Renal cortex interstitium (tissue), 11 donors: ENCODE measurements at regions not wholly inside any gene's neighbourhood (a gene's known extent, or its start where the extent isn't known, plus 50 kb on each side); places are given as distances from the start of the nearest gene placed in this dataset.
"Not testable (repeated sequence)": the region's sequence is repeated elsewhere in the genome, so short reads cannot be mapped to it uniquely, and the experiment has no call there.

Experiments used
- DNase-seq, 11 donors: peaks; one replicate each; pipeline ENCODE4 v3.0.0-alpha.2; 2013; ENCODE audit warnings: low read depth in 9 of 11, low spot score in 4 of 11; ENCODE audit errors: extremely low read depth in 1 of 11

GRCh38 chr5:74393943-74394342 lies 246.6 kb downstream of the ENC1 start:
- DNase-seq, result no peak

DNA sequence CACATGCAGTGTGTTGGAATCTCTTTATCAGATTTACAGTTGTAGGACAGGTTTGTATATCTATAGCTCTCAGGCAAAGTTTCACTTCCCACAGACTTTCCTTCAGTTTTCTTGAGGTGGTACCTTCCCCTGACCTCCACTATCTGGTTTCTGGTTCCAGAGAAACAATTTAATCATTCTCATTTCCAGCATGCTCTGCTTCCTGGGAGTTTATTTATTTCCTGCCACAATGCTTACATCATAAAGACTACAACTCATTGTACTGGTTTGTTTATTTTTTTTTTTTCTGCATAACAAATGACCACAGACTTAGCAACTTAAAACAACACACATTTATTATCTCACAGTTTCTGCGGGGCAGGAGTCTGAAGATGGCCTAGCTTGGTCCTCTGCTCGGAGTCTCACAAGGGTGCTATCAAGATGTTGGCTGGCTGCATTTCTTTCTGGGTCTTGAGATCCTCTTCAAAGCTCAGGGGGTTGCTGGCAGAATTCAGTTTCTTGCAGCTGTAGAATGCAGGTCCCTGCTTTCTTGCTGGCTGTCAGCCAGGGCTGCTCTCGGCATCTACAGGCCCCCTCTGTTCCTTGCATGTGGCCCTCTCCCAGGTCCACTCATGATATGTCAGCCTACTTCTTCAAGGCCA lies 247.7 kb downstream of the ENC1 start:
- no peak for DNase-seq

- no peak for DNase-seq
Observed at GRCh38 chr5:74391410-74391809, 249.1 kb downstream of the ENC1 start.

DNA sequence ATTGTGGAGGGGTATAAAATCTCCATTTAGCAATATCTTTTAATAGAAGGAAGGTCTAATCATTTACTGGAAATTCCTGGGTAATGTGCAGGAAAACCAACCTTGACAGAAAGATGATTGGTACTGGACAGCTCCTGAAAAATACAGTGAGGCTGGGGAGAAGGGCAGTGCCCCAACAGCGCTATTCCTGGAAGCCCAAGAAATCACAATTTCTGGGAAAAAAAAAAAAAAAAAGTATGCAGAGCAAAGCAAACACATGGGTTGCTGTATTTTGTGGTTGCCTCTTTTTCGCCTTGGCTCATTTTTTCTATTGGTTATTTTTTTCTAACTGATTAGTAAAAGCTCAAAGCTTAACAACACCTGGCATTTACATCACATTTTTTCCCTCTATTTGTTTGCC lies 249.7 kb downstream of the ENC1 start:
- no peak for DNase-seq

DNA sequence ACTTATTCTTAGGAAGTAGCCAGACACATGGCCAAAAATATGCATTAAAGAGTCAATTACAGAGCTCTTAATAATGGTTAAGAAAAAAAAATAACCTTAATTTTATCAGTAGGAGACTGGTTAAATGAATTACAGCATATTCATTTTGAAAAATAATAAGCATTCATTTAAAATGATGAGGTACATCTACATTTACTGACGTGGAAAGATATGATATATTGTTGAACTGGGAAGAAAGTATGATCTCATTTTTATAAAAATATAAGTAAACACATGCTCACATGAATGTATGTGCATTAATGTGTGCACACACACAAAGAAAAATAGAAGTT lies 250.3 kb downstream of the ENC1 start:
- DNase-seq, result no peak

- no peak for DNase-seq
Observed at GRCh38 chr5:74389531-74390305, 250.8 kb downstream of the ENC1 start.

DNA sequence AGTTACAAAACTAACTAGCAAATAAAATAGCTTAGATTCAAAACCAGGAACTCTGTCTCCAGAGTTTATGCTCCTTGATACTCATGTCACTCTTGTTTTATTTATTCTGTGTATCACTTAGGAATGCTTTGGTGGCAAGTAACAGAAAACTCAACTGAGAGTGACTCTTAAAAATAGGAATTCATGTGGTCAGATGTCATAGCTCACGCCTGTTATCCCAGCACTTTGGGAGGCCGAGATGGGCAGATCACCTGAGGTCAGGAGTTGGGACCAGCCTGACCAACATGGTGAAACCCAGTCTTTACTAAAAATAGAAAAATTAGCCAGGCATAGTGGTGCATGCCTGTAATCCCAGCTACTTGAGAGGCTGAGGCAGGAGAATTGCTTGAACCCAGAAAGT lies 252.1 kb downstream of the ENC1 start:
- DNase-seq, result not testable (repeated sequence)

- no peak for DNase-seq
Observed at GRCh38 chr5:74386571-74387334, 253.8 kb downstream of the ENC1 start.

DNA sequence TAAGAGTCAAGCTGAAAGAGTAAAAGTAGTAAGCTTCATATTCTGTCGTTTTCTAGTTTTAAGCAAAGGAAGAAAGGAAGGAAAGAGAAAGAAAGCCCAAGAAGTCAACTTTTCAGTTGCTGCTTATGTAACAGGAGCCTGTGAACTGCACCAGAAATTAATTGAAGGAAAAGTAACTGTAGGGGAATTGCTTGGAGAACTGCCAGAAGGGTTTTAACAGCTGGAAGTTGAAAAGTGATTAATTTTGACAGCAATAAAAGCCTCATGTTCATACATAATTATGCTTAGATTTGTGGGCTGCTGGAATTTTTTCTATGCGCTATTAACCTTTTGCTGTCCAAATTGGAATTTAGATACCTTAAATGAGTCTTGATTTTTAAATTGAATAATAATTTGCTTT lies 255.7 kb downstream of the ENC1 start:
- DNase-seq, result peak in 10 of 11 donors; percentile 49 to 81 (median 65)

- no peak for DNase-seq
Observed at GRCh38 chr5:74382987-74383593, 257.4 kb downstream of the ENC1 start.

DNA sequence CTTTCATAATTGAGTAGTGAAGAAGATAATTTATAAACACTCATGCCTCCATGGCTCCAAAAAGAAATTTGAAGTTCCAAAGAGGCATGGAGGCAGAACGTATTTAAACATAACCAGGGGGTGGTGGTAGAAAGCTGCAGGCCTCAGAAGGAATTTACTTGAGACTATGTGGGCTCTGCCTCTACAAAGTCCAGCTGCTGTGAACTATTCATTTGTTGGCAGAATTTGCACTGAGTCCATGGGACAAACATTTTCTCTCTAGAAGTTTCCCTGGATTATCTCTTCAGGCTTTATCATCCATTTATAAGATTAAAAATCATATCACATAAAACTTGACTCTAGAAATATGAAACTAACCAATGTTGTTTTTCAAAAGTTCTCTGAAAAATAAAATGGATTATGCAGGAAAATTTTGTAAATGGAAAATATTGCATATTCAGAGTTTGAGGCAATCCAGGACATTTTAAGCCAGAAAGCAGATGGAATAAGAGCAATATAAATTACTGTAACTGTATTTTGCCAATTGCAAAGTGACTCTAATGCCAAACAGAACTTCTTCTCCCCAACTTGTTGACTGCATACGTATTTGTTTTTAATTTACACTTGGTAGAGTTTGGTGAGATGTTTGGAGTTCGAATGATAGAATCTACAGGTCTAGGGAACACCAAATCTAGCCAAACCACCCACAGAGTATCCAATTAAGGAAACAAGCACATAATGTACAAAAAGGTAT lies 258.2 kb downstream of the ENC1 start:
- no peak for DNase-seq

GRCh38 chr5:74380193-74380592 lies 260.3 kb downstream of the ENC1 start:
- no peak for DNase-seq

- no peak for DNase-seq
Observed at GRCh38 chr5:74378464-74378863, 262.1 kb downstream of the ENC1 start.

DNA sequence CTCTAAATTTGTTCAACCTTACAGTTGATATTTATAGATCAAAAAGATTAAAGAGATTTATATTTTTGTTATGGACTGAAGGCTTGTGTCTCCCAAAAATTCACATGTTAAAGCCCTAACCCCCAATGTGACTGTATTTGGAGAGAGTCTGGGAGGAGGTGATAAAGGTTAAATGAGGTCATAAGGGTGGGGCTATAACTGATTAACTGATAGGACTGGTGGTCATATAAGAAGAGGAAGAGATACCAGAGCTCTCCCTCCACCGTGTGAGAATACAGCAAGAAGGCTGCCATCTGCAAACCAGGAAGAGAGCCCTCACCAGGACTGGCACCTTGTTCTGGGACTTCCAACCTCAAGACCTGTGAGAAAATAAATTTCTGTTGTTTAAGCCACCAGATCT lies 264.3 kb downstream of the ENC1 start:
- DNase-seq, result no peak

GRCh38 chr5:74375271-74375670 lies 265.3 kb downstream of the ENC1 start:
- no peak for DNase-seq

GRCh38 chr5:74374656-74375055 lies 265.9 kb downstream of the ENC1 start:
- DNase-seq, result no peak

DNA sequence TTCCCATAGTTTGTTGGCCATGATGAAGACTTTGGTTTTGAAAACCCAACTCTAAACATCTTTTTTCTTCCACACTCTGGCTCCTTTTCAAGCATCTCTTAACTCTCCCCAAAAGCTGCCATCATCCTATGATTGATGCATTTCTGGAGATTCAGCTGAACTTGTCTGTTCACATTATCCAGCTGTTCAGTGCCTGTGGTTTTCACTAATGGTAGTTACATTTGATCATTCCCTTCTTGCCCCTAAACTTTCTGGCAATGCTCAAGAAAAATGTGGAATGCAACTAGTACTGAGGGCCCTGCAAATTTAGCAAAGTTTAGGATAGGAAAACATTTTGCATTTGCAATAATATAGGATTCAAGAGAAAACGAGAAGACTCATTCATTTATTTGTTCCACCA lies 267.5 kb downstream of the ENC1 start:
- no peak for DNase-seq

DNA sequence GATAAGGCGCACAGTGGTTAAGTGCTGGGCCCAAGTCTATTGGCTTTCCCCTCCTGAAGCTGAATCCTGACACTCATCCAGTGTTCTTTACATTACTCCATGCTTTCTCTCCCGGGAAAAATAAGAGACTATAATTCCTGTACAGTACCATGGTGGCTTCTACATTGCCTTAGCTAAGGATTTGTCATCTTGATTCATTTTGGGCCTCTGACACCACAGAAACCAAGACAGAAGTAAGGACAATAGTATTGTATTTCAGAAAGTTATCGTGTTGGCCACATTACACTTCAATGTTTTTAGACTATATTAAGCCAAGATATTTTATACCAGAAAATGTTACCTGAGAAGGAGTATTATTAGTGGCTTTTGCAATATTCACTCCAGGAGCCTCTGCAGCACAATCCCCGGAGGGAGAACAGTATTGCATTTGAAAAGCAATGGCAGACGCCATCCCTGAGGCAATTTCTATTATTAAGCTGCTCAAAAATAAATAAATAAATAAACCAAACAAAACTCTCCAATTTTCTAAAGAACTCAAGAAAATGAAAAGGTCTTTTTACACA lies 267.9 kb downstream of the ENC1 start:
- no peak for DNase-seq

GRCh38 chr5:74372051-74372450 lies 268.5 kb downstream of the ENC1 start:
- no peak for DNase-seq
